A673 (cell line): ENCODE measurements at regions not wholly inside any gene's neighbourhood (a gene's known extent, or its start where the extent isn't known, plus 50 kb on each side); places are given as distances from the start of the nearest gene placed in this dataset.

Experiments used
- EZH2 ChIP-seq: fragments of 200-600 bp; sonication (generic); IDR thresholded peaks from 2 replicates; pipeline ENCODE4 v1.6.1; 2017; ENCODE audit warnings: borderline replicate concordance, low read depth, mild to moderate bottlenecking, mixed read lengths, antibody characterized with exemption, low read length; ENCODE audit not compliant: poor library complexity, severe bottlenecking
- TF ChIP-seq, protein P1 (sequence below): fragments of 300-800, 200-600 bp; sonication (generic); conservative IDR thresholded peaks from 2 replicates; pipeline ENCODE4 v1.5.1; 2017; ENCODE audit warnings: low read depth, mild to moderate bottlenecking, antibody characterized with exemption, low read length, moderate library complexity, mixed read lengths

- TF ChIP-seq, protein P1, sequence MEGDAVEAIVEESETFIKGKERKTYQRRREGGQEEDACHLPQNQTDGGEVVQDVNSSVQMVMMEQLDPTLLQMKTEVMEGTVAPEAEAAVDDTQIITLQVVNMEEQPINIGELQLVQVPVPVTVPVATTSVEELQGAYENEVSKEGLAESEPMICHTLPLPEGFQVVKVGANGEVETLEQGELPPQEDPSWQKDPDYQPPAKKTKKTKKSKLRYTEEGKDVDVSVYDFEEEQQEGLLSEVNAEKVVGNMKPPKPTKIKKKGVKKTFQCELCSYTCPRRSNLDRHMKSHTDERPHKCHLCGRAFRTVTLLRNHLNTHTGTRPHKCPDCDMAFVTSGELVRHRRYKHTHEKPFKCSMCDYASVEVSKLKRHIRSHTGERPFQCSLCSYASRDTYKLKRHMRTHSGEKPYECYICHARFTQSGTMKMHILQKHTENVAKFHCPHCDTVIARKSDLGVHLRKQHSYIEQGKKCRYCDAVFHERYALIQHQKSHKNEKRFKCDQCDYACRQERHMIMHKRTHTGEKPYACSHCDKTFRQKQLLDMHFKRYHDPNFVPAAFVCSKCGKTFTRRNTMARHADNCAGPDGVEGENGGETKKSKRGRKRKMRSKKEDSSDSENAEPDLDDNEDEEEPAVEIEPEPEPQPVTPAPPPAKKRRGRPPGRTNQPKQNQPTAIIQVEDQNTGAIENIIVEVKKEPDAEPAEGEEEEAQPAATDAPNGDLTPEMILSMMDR, result no peak
- no peak for TF ChIP-seq EZH2
Measured at GRCh38 chr2:221308507-221309066, 263.5 kb downstream of the EPHA4 start.
